OCI-LY1 (cell line): ENCODE measurements at regions not wholly inside any gene's neighbourhood (a gene's known extent, or its start where the extent isn't known, plus 50 kb on each side); places are given as distances from the start of the nearest gene placed in this dataset.

Experiments used
- H2AFZ ChIP-seq: fragments of 200-600 bp; sonication (generic), shearing (Covaris generic); 2 replicates; pipeline ENCODE4 v1.6.0; 2014; ENCODE audit warnings: antibody characterized with exemption, mild to moderate bottlenecking, low read length
- H3F3A ChIP-seq: fragments of 200-600 bp; sonication (generic), shearing (Covaris generic); 2 replicates; pipeline ENCODE4 v1.6.0; 2014; ENCODE audit warnings: mild to moderate bottlenecking, antibody characterized with exemption, low read length, moderate library complexity; ENCODE audit not compliant: insufficient read depth
- H3K27ac ChIP-seq: fragments of 200-600 bp; sonication (generic); 2 replicates; pipeline ENCODE4 v1.5.1; 2014; ENCODE audit warnings: low read length, mixed run types, mild to moderate bottlenecking, low read depth; ENCODE audit not compliant: poor library complexity, severe bottlenecking
- H3K27me3 ChIP-seq: fragments of 200-600 bp; sonication (generic); 2 replicates; pipeline ENCODE4 v1.6.0; 2014; ENCODE audit warnings: antibody characterized with exemption, mild to moderate bottlenecking, low read length, moderate library complexity; ENCODE audit not compliant: insufficient read depth
- H3K36me3 ChIP-seq: fragments of 200-600 bp; sonication (generic); 2 replicates; pipeline ENCODE4 v1.6.1; 2014; ENCODE audit warnings: mild to moderate bottlenecking, antibody characterized with exemption, low read length, moderate library complexity, mixed read lengths; ENCODE audit not compliant: insufficient read depth
- H3K4me1 ChIP-seq: fragments of 200-600 bp; sonication (generic); 2 replicates; pipeline ENCODE4 v1.5.1; 2014; ENCODE audit warnings: mild to moderate bottlenecking, low read length, moderate library complexity; ENCODE audit not compliant: insufficient read depth, severe bottlenecking
- H3K4me2 ChIP-seq: fragments of 200-600 bp; sonication (generic), shearing (Covaris generic); 2 replicates; pipeline ENCODE4 v1.6.1; 2014; ENCODE audit warnings: low read length
- H3K4me3 ChIP-seq: fragments of 200-600 bp; sonication (generic); 2 replicates; pipeline ENCODE4 v1.5.1; 2014; ENCODE audit warnings: low read length, low read depth, mild to moderate bottlenecking, mixed read lengths; ENCODE audit not compliant: poor library complexity, severe bottlenecking
- H3K79me2 ChIP-seq: fragments of 200-600 bp; shearing (Covaris generic); 2 replicates; pipeline ENCODE4 v1.6.1; 2016; ENCODE audit warnings: mixed run types, low read length, mixed read lengths; ENCODE audit not compliant: insufficient read depth
- H3K9ac ChIP-seq: fragments of 200-600 bp; sonication (generic), shearing (Covaris generic); 2 replicates; pipeline ENCODE4 v1.6.1; 2014; ENCODE audit warnings: mild to moderate bottlenecking, low read length, mixed read lengths
- H3K9me2 ChIP-seq: fragments of 200-600 bp; sonication (generic), shearing (Covaris generic); 2 replicates; pipeline ENCODE4 v1.6.1; 2014; ENCODE audit warnings: low read depth, mild to moderate bottlenecking, low read length, mixed read lengths
- H3K9me3 ChIP-seq: fragments of 200-600 bp; shearing (Covaris generic); 2 replicates; pipeline ENCODE4 v1.6.1; 2014; ENCODE audit warnings: low read length, mixed read lengths
- H4K20me1 ChIP-seq: fragments of 200-600 bp; sonication (generic), shearing (Covaris generic); 2 replicates; pipeline ENCODE4 v1.6.0; 2016; ENCODE audit warnings: mild to moderate bottlenecking, low read length; ENCODE audit not compliant: insufficient read depth
- EZH2 ChIP-seq: fragments of 200-600 bp; sonication (generic), shearing (Covaris generic); IDR thresholded peaks from 2 replicates; pipeline ENCODE4 v1.8.0; 2017; ENCODE audit warnings: borderline replicate concordance, mixed run types, mild to moderate bottlenecking, antibody characterized with exemption, low read length, moderate library complexity, mixed read lengths
- TF ChIP-seq, protein P1 (sequence below): fragments of 200-600 bp; sonication (generic), shearing (Covaris generic); IDR thresholded peaks from 2 replicates; pipeline ENCODE4 v1.5.1; 2017; ENCODE audit warnings: mild to moderate bottlenecking, antibody characterized with exemption, low read length, moderate library complexity, mixed read lengths

DNA sequence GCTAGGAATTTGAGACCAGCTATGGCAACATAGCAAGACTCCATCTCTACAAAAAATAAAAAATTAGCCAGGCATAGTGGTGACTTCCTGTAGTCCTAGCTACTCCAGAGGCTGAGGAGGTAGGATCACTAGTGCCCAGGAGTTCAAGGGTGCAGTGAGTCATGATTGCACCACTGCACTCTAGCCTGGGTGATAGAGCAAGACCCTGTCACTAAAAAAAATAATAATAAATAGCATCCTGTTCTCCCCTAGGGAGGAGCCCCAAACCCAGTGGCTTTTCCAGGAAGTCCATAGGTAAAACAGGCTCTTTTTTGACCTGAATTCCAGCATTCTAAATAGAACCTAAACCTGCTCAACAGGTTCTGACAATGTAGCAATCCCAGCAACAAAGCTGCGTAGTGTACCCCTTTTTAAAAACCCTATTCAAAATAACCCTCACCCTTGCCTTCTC lies 192.0 kb downstream of the ALDH8A1 start:
- H2AFZ ChIP-seq = no peak overlapping the region
- H3K27me3 ChIP-seq = no peaks in the 10 kb centered on the region; the same call in 1 of the 2 replicates
- no peak overlapping the region for H3K9ac ChIP-seq
- no peaks in the 10 kb centered on the region for H3K4me1 ChIP-seq
- no peaks in the 10 kb centered on the region for H3F3A ChIP-seq
- no peaks in the 10 kb centered on the region for H3K79me2 ChIP-seq
- no peaks in the 10 kb centered on the region for H4K20me1 ChIP-seq
- no peaks in the 10 kb centered on the region for H3K9me2 ChIP-seq
- H3K36me3 ChIP-seq = no peaks in the 10 kb centered on the region
- no peak overlapping the region for H3K27ac ChIP-seq
- H3K4me3 ChIP-seq = no peak overlapping the region
- H3K4me2 ChIP-seq = no peak overlapping the region
- no peaks in the 10 kb centered on the region for H3K9me3 ChIP-seq
- TF ChIP-seq EZH2 = no peak
- TF ChIP-seq, protein P1, sequence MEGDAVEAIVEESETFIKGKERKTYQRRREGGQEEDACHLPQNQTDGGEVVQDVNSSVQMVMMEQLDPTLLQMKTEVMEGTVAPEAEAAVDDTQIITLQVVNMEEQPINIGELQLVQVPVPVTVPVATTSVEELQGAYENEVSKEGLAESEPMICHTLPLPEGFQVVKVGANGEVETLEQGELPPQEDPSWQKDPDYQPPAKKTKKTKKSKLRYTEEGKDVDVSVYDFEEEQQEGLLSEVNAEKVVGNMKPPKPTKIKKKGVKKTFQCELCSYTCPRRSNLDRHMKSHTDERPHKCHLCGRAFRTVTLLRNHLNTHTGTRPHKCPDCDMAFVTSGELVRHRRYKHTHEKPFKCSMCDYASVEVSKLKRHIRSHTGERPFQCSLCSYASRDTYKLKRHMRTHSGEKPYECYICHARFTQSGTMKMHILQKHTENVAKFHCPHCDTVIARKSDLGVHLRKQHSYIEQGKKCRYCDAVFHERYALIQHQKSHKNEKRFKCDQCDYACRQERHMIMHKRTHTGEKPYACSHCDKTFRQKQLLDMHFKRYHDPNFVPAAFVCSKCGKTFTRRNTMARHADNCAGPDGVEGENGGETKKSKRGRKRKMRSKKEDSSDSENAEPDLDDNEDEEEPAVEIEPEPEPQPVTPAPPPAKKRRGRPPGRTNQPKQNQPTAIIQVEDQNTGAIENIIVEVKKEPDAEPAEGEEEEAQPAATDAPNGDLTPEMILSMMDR = no peak

DNA sequence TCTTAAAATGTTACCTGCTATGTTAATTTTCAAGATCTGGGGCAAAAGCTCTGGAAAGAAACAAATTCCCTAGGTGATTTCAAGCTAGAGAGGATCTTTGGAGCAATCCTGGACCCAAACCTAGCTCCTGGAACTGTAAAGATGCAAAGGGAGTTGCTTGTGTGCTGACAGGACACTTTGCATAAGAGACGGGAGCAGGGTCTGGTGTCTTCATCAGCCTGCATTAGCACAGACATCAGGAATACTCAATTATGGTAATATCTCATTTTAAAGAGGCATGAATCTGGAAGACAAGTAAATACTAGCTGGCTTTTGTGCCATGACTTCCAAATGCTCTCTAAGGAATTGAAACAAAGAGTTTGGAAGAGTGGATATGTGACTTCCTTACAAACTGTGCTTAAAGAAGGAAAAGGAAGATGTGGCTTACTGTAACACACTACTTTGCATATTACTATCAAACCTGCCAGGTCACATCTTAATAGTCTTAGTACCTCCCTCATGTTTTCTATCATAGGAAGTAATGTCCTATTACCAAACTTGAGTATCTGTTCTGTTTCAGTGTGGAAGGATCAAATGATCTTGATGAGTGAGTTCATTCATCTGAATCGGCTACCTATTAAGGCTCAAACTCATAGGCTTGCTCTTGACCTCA lies 193.4 kb downstream of the ALDH8A1 start:
- Histone ChIP-seq H2AFZ (no peak overlapping the region), H3K4me1 (no peaks in the 10 kb centered on the region), H3K9me3 (no peaks in the 10 kb centered on the region), H3K4me2 (no peak overlapping the region), H3K27me3 (no peaks in the 10 kb centered on the region; the same call in 1 of the 2 replicates), H3F3A (no peaks in the 10 kb centered on the region), H3K27ac (no peak overlapping the region), H3K9me2 (no peaks in the 10 kb centered on the region), H4K20me1 (no peaks in the 10 kb centered on the region), H3K79me2 (no peaks in the 10 kb centered on the region), H3K9ac (no peak overlapping the region), H3K4me3 (no peak overlapping the region), H3K36me3 (no peaks in the 10 kb centered on the region)
- TF ChIP-seq, protein P1 = no peak
- no peak for TF ChIP-seq EZH2

DNA sequence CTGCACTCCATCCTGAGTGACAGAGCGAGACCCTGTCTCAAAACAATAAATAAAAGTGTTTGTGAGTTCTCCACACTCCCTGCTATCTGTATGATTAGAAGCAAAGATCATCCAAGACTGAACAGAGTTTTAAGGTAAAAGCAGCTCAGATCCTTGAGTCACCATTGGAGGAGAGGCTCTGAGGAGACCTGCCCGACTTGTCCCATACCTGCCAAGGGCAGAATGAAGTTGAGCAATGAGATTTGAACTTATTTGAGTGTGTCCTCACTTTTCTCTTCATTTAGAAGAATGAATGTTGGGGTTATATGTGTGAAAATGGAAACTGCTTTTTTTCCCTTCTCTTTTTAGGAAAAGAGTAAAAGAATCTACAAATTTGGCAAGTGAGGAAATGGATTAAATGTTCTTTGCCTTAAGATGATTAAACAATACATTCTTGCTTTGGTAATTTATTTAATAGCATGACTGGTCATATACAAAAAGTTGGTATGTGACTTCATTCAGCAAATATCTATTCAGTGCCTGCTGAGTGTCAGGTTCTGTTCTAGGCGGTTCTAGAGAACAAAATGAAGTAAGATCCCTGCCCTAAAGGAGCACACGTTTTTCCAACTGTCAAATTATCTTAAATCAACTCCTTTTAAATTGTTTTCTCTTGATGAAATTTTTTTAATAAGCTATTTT lies 195.7 kb downstream of the ALDH8A1 start:
- Histone ChIP-seq H3F3A (no peaks in the 10 kb centered on the region), H3K27me3 (no peaks in the 10 kb centered on the region), H3K9me3 (no peaks in the 10 kb centered on the region), H4K20me1 (no peaks in the 10 kb centered on the region), H3K4me1 (no peaks in the 10 kb centered on the region), H3K27ac (no peak overlapping the region), H3K79me2 (no peaks in the 10 kb centered on the region), H3K9ac (no peak overlapping the region), H3K9me2 (no peaks in the 10 kb centered on the region), H3K36me3 (no peaks in the 10 kb centered on the region), H2AFZ (no peak overlapping the region), H3K4me2 (no peak overlapping the region), H3K4me3 (no peak overlapping the region)
- TF ChIP-seq, protein P1 = no peak
- no peak for TF ChIP-seq EZH2
